ENCODE measurements at regions not wholly inside any gene's neighbourhood (a gene's known extent, or its start where the extent isn't known, plus 50 kb on each side); places are given as distances from the start of the nearest gene placed in this dataset.
"Not testable (repeated sequence)": the region's sequence is repeated elsewhere in the genome, so short reads cannot be mapped to it uniquely, and the experiment has no call there.

DNA sequence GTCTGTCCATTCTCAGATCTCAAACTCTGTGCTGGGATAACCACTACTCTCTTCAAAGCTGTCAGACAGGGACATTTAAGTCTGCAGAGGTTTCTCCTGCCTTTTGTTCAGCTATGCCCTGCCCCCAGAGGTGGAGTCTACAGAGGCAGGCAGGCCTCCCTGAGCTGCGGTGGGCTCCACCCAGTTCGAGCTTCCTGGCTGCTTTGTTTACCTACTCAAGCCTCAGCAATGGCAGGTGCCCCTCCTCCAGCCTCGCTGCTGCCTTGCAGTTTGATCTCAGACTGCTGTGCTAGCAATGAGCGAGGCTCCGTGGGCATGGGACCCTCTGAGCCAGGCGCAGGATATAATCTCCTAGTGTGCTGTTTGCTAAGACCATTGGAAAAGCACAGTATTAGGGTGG, 53.1 kb upstream of the HUNK start:
- FAIRE-seq, result not testable (repeated sequence)

DNA sequence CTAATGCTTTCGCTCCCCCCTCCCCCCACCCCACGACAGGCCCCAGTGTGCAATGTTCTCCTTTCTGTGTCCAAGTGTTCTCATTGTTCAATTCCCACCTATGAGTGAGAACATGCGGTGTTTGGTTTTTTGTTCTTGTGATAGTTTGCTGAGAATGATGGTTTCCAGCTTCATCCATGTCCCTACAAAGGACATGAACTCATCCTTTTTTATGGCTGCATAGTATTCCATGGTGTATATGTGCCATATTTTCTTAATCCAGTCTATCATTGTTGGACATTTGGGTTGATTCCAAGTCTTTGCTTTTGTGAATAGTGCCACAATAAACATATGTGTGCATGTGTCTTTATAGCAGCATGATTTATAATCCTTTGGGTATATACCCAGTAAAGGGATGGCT, 58.5 kb upstream of the HUNK start:
- not testable (repeated sequence) for FAIRE-seq

DNA sequence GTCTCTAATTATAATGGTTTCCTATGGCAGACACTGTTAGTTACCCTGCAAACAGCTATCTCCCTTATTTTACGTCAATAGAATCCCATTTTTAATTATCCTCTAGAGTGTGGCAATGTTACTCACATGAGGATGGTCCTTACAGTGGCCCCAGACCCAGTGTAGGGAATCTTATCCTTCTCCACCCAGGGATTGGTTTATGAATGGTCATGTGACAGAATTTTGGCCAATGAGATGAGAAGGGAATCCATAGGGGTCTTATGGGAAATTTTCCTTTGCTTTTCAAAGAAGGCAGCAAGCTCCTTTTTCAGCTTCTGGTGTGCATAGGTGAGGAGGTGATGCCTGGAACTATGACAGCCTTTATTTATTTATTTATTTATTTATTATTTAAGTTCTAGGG, 59.0 kb upstream of the HUNK start:
- FAIRE-seq, result no peak

DNA sequence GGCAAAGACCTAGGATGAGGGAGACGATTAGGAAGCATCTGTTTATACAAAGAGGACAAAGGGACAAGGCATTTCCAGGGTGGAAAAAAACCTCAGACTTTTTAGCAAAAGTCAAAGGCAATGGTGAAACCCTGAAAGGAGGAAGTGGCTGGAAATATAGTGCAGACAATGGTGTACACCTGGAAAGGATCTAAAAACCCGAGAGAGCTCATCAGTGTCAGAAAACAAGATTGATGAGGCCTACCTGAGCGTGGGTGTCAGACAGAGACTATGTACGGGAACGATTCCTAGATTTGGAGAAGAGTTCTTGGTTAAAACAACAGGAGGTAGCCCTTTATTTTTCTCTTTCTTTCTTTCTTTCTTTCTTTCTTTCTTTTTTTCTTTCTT, 68.8 kb upstream of the HUNK start:
- no peak for FAIRE-seq

DNA sequence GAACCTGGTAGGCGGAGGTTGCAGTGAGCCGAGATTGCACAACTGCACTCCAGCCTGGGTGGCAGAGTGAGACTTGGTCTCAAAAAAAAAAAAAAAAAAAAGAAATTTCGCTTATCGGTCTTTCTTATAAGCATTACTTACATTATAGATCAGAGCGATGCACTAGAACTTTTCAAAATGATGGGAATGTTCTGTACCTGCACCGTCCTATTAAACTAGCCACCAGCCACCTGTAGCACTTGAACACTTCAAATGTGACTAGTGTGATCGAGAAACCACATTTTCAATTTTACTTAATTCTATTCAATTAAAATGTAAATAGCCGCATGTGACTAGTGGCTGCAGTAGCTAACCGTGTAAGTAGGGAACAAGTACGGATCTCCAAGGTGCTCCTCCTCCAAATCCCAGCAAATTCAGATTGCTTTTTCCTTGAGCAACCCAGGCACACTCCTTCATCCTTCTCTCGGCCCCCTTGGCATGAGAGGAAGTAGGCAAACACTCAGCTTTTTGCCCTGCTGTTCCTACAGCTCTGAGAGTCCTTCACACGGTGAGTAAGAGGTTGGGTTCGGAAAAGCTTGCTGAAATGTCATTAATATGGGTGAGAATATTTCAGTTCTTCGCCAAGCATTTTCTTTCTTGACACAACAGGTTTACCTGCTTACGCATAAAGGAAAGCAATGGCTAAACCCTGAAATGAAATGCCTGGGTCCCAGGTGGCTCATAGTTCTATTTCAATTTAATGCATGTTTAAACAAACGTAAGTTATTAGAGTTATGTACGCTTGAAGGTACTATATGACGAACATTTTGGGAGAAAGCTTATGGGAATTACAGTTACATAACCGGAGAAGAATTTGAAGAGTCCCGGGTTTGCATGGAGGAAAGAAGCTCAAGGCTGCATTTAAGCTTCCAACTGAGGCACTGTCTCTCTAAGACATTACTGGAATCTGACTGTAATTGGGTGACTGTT, 69.5 kb upstream of the HUNK start:
- FAIRE-seq, result no peak

DNA sequence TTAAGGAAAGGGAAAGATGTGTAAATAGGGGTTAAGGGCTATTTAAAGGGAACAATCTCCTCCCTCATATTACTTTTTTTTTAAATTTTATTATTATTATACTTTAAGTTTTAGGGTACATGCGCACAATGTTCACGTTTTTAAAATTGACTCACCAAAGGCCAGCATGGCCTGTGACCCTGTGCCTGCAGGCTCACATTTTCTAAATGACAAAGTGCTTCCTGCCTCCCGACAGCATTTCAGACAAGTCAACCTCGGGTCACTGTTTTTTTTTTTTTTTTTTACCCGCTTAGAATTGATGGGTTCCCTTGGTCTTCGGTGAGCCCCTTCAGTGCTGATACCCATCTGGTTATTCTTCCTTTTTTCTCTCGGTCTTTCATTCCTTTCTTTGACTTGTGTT, 70.4 kb upstream of the SCAF4 start:
- no peak for FAIRE-seq

DNA sequence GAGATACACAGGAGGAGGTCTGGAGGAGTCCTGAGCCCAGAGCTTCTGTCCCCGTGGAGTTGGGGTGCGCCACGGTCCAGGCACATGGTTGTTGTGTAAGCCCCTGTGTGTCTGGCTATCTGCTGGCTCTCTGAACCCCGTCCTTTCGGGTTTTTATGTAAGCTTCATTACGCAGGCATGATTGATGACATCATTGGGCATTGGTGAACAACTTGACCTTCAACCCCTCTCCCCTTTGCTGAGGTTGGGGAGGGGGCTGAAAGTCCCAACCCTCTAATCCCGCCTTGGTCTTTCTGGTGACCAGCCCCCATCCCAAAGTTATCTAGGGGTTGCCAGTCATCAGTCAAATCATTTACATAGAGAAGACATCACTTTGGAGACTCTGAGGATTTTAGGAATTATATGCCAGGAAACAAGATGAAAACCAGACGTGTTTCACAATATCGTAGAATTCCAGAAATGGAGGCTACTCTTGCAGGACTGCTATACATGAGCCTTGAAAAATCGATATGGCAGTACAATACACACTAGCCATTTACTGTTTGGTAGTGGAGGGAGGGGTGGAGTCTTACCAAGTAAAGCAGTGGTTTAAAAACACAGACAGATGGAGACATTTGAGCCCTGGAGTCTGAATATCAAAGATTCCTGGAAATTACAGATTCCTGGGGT, 69.8 kb upstream of the SCAF4 start:
- FAIRE-seq, result no peak

- no peak for FAIRE-seq
Measured at GRCh38 chr21:31798842-31799704, 67.2 kb upstream of the SCAF4 start.

GRCh38 chr21:31795992-31796391, 64.1 kb upstream of the SCAF4 start:
- FAIRE-seq, result no peak

DNA sequence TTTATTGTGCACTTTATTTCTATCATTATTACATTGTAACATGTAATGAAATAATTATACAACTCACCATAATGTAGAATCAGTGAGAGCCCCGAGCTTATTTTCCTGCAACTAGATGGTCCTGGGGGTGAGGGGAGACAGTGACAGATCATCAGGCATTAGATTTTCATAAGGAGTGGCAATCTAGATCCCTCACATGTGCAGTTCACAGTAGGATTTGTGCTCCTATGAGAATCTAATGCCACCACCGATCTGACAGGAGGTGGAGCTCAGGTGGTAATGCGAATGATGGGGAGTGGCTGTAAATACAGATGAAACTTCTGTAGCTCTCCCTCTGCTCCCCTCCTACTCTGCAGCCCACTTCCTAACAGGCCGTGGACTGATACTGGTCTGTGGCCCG, 58.5 kb upstream of the SCAF4 start:
- FAIRE-seq, result not testable (repeated sequence)

GRCh38 chr21:31788581-31788980, 56.7 kb upstream of the SCAF4 start:
- no peak for FAIRE-seq

DNA sequence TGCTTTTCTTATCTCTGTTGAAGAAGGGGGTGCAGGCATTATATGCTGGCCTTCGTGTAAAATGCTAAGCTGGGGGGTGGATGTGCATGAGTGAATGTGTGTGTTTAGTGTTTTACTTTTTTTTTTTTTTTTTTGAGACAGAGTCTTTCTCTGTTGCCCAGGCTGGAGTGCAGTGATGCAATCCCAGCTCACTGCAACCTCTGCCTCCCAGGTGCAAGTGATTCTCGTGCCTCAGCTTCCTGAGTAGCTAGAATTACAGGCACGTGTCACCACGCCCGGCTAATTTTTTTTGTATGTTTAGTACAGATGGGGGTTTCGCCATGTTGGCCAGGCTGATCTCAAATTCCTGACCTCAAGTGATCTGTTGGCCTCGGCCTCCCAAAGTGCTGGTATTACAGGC, 55.8 kb upstream of the SCAF4 start:
- not testable (repeated sequence) for FAIRE-seq

DNA sequence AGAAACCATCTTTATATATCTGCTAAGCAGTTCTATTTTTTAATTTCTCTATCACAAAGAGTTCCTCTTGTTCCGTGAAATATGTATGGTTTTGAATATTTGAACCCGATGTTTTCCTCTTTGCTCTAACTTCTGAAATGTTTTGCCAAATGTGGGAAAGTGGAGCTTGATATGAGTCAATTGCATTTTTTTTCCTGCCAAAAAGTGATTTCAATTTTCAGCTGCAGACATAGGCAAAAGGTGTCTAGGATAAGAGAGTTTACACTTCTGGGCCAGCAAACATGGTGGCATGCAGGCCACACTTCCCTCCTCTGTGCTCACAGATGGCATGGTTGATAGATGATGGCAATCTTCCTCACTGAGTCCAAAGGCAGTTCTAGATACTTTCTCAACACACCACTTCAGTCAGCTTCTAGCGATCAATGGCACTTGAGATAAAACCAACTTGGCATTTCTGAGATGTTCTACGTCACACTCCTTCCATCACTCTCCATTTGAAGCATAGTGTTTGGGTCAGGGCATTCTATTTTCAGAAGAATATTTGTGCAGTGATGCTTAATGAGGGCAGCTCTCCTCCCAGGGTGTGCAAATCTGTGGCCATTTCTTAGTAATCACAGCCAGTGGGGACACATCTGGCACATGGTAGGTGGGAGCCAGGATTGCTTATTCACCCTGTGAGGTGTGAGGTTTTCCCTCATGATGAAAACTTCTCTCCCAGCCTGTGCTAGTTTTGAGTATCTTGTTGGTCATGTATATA, 54.4 kb upstream of the SCAF4 start:
- FAIRE-seq, result no peak

DNA sequence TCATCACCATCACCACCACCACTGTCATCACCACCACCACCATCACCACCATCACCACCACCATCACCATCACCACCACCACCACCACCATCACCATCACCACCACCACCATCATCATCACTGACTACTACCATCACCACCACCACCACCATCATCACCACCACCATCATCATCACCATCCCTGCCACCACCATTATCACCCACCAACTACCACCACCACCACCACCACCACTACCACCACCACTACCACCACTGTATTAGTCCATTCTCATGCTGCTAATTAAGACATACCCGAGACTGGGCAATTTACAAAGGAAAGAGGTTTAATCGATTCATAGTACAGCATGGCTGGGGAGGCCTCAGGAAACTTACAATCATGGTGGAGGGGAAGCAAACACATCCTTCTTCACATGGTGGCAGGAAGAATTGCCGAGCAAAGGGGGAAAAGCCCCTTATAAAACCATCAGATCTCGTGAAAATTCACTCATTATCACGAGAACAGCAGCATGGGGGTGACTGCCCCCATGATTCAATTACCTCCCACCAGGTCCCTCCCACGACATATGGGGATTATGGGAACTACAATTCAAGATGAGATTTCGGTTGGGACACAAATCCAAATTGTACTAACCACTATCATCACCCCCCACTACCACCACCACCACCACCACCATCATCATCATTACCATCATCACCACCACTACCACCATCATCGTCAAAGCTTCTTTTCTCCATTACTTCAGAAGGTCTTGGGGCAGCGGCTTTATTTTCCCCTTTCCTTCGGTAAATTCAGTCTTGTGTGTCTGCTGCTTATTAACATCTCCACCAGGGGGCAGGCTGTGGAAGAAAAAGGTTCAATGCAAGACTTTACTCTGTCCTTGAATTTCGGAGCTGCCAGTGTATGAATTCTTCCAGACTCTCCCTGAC, 53.6 kb upstream of the SCAF4 start:
- peak; percentile 38 for FAIRE-seq

DNA sequence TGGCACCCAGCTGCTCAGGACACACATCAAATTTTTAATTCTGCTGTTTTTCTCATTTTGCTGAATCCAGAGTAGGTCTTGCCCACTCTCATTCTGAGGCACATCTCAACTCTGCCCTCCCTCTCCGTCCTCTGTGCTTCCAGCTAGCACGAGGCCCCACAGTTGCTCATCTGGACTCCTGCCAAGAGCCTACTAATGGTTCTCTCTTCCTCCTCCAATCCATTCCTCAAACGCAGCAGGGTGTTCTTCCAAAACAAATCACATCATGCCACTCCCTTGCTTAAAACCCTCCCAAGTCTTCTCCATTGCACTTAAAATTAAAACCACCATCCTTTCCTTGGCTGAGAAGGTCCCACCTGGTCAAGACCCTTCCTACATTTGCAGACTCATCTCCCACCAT, 49.8 kb upstream of the SCAF4 start:
- FAIRE-seq, result no peak
